NCI-H226 (cell line): ENCODE measurements at regions not wholly inside any gene's neighbourhood (a gene's known extent, or its start where the extent isn't known, plus 50 kb on each side); places are given as distances from the start of the nearest gene placed in this dataset.
"Not testable (repeated sequence)": the region's sequence is repeated elsewhere in the genome, so short reads cannot be mapped to it uniquely, and the experiment has no call there.

Source experiments
- DNase-seq: peaks from one replicate; pipeline ENCODE4 v3.0.0-alpha.2; 2015

DNA sequence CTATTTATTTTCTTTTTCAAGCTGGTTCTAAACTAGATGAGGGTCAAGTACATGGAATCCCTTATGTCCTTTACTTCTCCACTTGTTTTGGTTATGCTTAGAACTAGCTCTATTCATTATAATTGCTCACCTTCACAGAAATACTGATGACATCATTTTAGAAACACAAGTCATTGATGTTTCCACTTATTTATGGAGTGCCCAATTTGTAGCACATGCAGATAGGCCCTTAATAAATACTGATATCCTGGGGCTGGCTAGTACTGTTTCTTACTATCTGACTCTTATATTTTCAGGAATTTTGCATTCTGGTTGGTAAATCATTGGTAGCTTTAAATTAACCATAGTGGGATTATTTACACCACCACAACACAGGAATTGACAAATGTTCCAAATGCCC, 112.2 kb downstream of the NAA11 start:
- no peak for DNase-seq

DNA sequence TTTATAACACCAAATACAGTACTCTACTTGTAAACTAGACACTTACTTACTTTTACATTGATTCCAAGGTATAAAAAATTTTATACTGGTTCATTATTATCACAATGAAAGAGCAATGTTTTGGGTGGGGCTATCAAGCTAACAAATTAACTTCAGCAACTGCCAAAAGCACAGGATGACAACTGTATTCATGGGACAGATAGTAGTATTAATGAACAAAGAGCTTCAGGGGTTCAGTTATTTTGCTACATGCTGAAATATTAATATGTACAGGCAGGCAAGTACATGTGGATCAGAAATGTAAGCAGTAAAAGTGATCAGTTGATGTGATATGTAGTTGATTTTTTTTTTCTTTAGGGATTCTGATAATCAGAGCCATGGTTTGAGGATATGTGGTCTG, 112.9 kb downstream of the NAA11 start:
- DNase-seq = no peak

DNA sequence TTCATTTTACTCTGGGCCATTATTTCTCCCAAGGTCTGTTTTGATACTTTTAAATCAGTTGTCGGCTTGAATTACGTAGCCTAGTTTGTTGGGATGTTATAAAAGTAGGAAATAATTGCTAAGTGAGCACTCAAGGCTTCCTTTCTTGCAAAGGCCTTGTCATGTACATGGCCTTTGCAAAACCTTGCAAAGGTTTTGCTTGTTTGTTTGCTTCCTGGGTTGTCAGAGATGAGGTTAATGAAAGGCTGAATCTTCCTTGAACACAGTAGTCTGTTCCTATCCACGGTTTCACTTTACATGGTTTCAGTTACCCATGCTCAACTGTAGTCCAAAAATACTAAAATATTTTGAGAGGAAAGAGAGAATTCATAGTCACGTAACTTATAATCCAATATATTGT, 113.5 kb downstream of the NAA11 start:
- no peak for DNase-seq

DNA sequence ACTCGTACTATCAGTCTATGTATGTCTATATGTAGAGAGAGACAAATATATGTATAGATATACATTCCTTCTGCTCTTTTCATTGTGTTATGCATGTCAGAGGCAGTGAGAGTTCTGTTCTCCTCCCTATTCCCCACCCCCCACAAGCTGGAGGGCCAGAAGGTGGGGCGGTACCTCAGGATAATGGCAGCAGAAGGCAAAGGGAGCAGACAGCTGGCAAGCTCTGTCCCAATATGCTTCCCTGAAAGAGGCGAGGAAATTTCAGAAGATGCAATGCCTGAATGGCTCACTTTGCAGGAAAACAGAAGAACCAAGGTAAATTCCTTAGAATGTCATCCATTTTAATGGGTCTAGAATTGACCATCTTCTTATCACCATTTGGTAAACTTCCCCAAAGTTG, 114.4 kb downstream of the NAA11 start:
- no peak for DNase-seq

DNA sequence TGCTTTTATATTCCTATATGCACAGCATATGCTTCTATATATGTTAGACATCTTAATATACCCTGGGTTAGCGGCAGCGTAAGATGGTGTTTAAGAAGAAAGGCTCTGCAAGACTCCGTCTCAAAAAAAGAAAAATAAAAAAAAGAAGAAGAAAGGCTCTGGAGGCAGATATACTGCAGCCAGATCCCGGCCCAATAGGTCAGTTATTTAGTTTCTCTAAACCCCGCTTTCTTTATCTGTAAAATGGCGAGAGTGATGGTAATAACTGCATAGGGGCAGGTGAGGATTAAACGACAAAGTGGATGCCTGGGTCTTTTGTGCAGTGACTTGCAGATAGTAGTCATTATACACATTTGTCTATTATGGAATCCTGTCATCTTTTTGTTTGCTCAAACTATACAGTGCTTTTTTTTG, 115.2 kb downstream of the NAA11 start:
- DNase-seq = no peak

- DNase-seq = peak; percentile 22
Observed at GRCh38 chr4:79209822-79210635, 115.8 kb downstream of the NAA11 start.

GRCh38 chr4:79209081-79209480, 116.8 kb downstream of the NAA11 start:
- no peak for DNase-seq

- DNase-seq = no peak
Observed at GRCh38 chr4:79207281-79207680, 118.6 kb downstream of the NAA11 start.

DNA sequence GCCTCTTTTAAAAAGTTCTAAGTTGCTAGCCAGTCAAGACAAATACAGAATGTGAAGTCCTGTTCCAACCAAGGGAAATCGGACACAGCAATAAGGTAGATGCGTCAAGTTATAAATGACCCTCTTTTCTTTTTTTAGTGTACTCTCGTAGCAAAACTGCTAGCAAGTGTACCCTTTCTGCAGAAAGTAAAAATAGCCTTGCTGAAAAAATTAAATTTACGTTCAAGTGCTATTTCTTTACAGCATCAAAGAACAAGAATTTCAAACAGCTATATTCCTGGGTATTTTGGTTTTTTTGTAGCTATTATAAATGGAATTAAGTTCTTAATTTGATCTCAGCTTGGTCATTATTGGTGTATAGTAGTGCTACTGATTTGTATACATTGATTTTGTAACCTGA, 119.2 kb downstream of the NAA11 start:
- DNase-seq = no peak

DNA sequence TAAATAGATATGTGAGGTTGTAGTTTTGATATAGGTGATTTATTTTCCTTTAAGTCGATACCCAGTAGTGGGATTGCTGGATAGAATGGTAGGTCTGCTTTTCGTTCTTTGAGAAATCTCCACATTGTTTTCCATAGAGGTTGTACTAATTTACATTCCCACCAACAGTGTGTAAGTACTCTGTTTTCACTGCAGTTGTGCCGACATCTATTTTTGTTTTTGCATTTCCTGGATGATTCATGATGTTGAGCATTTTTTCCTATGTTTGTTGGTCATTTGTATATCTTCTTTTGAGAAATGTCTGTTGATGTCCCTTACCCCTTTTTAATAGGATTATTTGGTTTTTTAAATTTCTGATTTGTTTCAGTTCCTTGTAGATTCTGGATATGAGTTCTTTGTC, 120.7 kb downstream of the NAA11 start:
- no peak for DNase-seq

DNA sequence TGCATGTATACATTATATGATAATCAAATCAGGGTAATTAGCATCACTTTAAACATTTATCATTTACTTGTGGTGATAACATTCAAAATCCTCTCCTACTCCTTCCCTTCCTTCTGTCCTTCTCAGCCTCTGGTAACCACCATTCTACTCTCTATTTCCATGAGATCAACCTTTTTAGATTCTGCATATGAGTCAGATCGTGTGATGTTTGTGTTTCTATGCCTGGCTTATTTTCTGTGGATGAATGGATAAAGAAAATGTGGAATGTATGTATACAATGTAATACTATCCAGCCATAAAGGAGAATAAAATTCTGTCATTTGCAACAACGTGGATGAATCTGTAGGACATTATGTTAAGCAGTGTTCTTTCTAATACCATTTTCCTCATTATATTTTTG, 123.9 kb downstream of the NAA11 start:
- DNase-seq = no peak

GRCh38 chr4:79199743-79200142, 126.1 kb downstream of the NAA11 start:
- DNase-seq = no peak

DNA sequence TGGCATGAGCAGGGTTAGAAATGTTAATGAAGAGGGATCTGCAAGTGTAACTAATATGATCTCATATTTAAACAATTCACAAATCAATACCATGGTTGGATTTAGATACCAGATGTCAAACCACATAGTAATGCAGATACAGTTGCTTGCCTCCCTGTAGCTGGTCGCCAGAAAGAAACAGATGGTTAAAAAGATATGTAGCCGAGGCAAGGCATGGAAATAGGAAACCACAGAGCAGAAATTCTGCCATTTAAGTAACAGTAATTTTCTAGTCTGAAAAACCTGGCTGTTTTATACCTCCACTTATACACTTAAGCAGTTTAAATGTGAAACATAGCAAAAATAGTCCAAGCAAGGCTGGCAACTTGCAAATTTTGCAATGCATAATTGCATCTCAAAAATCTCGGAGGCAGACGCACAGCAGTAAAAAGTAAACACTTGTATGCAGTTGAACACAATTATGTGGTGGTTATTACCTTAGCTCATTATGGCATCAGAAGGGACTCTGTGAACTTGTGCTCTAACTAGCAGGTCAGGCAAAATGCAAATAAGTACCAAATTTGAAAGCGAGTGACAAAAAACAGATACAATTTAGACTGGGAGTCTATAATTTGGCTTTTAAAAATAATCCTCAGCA, 126.8 kb downstream of the NAA11 start:
- DNase-seq = no peak

DNA sequence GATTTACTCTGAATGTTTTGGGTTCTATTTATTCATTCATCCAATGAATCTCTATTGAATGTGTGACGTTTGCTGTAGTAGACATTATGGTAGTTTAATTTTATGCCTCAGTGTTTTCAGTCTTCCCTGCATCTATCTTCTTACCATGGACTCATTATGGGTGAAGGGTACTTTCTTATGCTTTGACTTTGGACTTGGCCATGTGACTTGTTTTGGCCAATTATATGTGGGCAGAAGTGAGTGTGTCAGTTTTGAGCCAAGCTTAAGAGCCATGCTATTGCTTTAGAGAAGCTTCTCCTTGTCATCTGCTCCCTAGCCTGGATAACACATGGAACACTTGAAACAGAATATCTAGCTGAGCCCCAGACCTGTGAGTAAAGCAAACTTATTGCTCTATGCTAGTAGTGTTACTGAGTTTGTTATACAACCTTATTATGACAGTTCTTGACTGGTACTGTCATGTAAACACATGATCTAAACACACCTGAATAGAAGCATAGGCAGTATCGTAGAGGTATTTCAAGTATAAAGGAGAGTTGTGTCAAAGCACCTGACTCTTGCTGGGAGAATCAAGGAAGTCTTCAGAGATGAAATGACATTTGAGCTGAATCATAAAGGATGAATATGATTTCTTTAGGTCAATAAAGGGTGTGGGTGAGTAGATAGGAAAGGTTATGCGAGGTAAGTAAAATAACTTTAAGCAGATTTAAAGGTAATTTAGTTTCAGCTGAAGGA, 128.4 kb downstream of the NAA11 start:
- no peak for DNase-seq

DNA sequence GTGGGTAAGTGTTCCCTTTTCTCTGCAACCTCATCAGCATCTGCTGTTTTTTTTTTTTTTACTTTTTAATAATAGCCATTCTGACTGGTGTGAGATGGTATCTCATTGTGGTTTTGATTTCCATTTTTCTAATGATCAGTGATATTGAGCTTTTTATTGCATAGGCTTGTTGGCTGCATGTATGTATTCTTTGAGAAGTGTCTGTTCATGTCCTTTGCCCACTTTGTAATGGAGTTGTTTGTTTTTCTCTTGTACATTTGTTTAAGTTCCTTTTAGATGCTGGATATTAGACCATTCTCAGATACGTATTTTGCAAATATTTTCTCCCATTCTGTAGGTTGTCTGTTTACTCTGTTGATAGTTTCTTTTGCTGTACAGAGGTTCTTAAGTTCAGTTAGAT, 134.6 kb downstream of the NAA11 start:
- DNase-seq = not testable (repeated sequence)

- DNase-seq = no peak
Observed at GRCh38 chr4:79185526-79186045, 140.3 kb downstream of the NAA11 start.

DNA sequence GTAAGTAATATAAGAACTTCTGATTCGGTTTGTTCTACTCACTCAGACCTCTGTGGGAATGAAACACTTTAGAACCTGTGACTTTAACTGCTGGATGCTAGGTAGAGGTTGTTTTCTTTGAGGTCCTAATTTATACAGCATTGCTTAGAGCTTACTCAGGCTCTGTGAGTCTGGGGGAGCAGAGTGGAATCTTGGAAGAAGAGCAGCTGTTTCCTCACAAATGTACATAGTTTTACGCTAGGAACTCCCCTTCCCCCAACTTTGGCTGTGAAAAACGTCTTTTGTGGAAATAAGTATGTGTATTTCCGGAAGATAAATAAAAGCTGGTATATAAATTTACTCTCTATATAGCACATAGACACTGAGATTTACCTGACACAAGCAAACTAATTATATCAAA, 141.4 kb downstream of the NAA11 start:
- DNase-seq = no peak

DNA sequence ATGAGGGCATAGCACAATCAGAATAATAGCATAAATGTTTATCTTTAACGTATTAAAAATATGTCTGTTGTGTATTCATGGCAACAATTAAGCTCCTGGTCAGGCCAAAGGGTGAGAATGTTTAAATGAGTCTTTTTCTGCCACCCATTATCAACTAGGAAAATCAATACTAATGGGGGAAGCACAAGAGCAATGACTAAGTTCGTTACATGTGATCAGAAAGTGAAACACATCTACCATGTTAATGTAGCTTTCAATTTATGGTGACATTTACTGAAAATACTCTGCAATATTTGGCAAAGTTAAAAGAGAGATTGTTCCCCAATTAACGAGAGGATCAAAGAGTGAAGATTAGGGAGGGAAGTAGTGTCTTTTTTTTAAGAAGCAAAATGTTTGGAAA, 143.7 kb downstream of the NAA11 start:
- no peak for DNase-seq

DNA sequence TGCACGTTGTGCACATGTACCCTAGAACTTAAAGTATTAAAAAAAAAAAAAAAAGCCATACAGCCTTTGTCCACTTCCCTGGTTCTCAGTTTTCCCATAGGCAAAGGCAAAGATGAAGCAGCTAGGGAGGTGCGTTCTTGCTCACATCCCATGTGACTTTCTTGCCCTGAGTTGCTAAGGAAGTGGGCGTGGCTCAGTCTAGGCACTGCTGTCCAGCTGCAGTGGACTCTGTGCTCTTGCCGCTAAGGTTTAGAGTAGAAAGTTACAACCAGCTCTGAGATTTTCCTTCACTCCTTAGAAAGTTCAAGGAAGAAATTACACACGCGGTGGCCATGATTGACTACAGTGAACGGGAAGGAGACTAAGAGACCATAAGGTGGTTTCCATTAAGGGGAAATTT, 144.7 kb downstream of the NAA11 start:
- no peak for DNase-seq

DNA sequence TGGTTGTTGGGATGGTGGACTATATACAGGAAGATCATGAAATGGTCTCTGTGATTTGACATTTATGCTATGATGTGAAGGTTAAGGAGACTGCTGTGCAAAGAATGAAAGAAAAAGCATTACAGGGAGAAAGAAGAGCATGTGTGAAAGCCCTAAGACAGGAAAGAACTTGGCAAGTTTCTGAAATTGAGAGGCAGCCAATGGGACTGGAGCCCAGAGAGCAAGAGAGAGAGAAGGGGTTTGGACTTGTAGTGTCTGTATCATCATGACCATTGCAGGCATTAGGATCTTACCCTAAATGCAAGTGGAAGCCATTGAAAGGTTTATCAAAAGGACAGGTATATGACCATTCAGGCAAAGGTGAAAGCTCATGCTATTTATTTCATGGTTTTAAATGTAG, 147.1 kb downstream of the NAA11 start:
- no peak for DNase-seq

GRCh38 chr4:79177388-79177787, 148.5 kb downstream of the NAA11 start:
- DNase-seq = no peak

- no peak for DNase-seq
Observed at GRCh38 chr4:79176351-79176750, 149.5 kb downstream of the NAA11 start.

GRCh38 chr4:79175716-79176115, 150.1 kb downstream of the NAA11 start:
- DNase-seq = no peak
